Activated gamma-delta T cell treated with Interleukin-2 at 50 U/mL for 16 hours (primary cell): ENCODE measurements at regions not wholly inside any gene's neighbourhood (a gene's known extent, or its start where the extent isn't known, plus 50 kb on each side); places are given as distances from the start of the nearest gene placed in this dataset.

Experiments
- DNase-seq: peaks from one replicate; pipeline ENCODE4 v3.0.0-alpha.2; 2020

GRCh38 chr7:17242504-17242903, 55.9 kb upstream of the AHR start:
- no peak for DNase-seq

DNA sequence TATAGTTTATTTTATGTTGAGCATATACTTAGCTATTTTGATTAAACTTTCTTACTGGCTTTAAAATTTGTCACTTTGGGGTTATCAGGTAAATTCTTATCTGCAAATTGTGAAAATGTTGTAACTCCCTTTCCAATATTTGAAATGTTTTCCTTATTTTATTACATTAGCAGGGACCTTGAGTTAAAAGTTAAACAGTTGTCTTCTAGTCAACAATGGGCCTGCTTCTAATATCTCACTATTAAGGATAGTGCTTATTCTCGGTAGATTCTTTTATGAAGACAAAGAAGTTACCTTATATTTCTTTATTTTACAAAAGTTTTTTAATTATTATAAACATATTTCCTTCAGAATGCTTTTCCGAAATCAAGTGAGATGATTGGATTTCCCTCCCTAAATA, 53.7 kb upstream of the AHR start:
- no peak for DNase-seq

- DNase-seq, result no peak
Observed at GRCh38 chr7:17247357-17247756, 51.1 kb upstream of the AHR start.

DNA sequence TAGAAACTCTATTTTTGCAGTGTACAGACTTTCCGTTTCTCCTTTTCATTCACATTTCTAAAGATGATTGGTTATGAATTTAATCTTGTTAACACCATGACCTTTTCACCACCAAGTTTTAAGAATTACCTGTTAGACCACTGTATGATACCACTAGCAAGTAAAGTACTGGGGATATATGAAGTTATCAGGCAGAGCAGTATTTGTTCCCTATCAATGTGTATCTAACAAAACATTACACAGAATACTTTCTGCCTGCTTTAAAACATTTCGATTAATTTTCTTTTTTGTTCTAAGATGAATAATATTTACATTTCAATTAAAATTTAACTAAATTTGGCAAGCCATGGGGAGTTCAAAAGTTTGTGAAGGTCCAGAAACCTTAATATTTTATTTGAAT, 49.9 kb upstream of the AHR start:
- no peak for DNase-seq
